T1000 (cell line): ENCODE measurements at regions not wholly inside any gene's neighbourhood (a gene's known extent, or its start where the extent isn't known, plus 50 kb on each side); places are given as distances from the start of the nearest gene placed in this dataset.
"Not testable (repeated sequence)": the region's sequence is repeated elsewhere in the genome, so short reads cannot be mapped to it uniquely, and the experiment has no call there.

Experiments
- DNase-seq: peaks from one replicate; lab custom pipeline; 2025; ENCODE audit warnings: mixed read lengths; lab: John Stamatoyannopoulos, UW

GRCh38 chr1:182227864-182228547, 163.6 kb downstream of the GLUL start:
- no peak for DNase-seq

DNA sequence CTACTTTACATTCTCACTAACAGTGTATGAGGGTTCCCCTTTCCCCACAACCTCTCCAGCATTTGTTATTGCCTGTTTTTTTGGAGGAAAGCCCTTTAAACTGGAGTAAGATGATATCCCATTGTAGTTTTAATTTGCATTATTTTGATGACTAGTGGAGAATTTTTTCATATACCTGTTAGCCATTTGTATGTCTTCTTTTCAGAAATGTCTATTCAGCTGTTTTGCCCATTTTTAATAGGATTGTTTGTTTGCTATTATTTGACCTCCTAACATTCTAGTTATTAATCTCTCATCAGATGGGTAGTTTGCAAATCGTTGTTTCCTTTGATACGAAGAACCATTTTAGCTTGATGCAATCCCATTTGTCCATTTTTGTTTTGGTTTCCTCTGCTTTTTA, 165.0 kb downstream of the GLUL start:
- DNase-seq, result no peak

DNA sequence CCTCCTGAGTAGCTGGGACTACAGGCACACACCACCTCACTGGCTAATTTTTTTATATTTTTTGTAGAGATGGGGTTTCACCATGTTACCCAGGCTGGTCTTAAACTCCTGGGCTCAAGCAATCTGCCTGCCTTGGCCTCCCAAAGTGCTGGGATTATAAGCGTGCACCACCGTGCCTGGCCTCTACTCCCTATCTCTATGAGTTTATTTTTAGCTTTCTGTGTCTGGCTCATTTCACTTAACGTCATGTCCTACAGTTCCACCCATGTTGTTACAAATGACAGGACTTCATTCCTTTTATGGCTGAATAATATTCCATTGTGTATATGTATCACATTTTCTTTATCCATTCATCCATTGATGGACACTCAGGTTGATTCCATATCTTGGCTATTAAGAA, 164.2 kb upstream of the ZNF648 start:
- DNase-seq, result not testable (repeated sequence)

DNA sequence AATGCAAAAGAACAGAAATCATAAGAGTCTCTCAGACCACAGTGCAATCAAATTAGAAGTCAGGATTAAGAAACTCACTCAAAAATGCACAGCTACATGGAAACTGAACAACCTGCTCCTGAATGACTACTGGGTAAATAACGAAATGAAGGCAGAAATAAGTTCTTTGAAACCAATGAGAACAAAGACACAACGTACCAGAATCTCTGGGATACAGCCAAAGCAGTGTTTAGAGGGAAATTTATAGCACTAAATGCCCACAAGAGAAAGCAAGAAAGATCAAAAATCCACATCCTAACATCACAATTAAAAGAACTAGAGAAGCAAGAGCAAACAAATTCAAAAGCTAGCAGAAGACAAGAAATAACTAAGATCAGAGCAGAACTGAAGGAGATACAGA, 160.5 kb upstream of the ZNF648 start:
- DNase-seq, result not testable (repeated sequence)

DNA sequence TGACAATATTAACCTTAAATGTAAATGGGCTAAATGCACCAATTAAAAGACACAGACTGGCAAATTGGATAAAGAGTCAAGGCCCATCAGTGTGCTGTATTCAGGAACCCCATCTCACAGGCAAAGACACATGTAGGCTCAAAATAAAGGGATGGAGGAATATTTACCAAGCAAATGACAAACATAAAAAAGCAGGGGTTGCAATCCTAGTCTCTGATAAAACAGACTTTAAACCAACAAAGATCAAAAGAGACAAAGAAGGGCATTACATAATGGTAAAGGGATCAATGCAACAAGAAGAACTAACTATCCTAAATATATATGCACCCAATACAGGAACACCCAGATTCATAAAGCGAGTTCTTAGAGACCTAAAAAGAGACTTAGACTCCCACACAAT, 159.9 kb upstream of the ZNF648 start:
- not testable (repeated sequence) for DNase-seq

DNA sequence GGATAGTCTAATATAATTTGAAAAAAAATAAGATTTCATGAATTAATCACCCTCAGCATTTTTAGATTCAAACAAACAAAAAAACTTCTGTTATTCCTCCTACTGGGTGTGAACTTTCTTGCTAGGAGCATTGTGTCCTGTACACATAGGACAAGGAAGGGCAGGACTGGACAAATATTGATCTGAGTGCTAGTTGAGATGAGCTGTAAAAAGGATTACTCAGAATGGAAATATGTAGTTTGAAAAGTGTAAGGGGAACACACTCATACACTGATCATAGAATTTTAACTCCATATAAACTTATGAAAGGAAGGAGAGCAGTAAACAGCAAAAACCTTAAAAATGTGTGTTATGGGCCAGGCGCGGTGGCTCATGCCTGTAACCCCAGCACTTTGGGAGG, 156.5 kb upstream of the ZNF648 start:
- no peak for DNase-seq

DNA sequence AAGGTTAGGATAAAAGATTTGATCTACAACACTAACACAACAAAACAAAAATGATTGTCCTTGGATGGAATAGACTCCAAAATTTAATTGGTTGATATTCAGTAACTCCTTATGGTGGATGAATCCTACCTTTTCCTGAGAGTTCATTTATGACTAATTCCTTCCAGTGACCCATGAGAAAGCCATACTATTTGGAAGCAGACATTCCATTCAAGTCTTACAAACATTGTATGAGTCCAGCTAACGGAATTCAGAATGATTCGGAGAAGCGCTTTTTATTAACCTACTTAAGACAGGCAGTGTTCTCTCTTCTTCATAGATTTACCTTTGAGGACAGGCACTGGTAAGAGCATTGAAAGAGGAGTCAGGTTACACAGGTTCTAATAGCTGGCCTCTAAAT, 155.6 kb upstream of the ZNF648 start:
- no peak for DNase-seq

DNA sequence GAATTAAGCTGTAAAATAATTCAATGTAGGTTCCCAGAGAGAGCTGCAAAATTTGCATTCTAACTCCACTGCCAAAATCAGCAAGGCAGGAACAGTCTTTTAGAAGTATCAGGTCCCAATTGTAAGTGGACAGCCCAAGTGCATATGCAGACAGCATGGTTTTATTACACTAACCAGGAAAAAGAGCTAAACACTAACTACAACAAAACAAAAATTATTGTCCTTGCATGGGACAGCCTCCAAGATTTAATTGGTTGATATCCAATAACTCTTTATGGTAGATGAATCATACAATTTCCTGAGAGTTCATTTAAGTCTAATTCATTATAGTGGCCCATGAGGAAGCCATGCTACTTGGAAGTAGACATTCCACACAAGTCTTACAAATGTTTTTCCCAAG, 154.3 kb upstream of the ZNF648 start:
- DNase-seq, result no peak

DNA sequence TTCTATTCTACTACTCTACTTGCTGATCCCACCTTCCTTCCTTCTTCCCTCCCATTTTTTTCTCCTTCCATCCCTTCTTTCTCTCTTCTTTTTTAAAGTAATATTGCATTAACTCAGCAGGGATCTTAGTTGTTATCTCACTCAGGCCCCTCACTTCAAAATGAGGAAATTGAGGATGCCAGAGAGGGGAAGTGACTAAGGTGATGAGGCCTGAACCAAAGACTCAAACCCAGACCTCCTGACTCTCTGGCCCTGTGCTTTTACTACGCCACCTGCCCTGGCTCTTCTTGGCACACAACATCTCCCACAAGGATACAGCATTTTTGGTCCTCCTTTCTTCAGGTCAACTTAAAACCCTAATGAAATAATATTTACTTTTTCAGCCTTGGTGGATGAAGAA, 151.7 kb upstream of the ZNF648 start:
- DNase-seq, result no peak

GRCh38 chr1:182211386-182211785, 149.9 kb upstream of the ZNF648 start:
- DNase-seq, result no peak

- no peak for DNase-seq
Measured at GRCh38 chr1:182210417-182210816, 148.9 kb upstream of the ZNF648 start.

DNA sequence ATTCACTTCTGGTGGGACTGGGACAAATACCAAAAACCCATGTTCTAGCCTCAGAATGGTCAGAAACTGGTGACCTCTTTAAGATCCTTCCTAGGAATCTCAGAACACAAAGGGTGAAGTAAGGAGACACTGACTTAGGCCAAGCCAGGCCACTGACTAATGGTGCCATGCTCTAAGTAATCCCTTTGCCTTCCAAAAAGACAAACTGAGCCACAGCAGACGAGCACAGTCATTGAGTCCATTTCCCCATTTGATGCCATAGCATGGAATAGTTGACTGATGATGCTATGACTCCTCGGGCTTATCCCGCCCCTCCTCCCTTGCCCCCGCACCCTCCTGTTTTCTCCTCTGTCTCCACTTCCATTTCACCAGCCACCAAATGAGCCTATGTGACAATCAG, 145.8 kb upstream of the ZNF648 start:
- no peak for DNase-seq

DNA sequence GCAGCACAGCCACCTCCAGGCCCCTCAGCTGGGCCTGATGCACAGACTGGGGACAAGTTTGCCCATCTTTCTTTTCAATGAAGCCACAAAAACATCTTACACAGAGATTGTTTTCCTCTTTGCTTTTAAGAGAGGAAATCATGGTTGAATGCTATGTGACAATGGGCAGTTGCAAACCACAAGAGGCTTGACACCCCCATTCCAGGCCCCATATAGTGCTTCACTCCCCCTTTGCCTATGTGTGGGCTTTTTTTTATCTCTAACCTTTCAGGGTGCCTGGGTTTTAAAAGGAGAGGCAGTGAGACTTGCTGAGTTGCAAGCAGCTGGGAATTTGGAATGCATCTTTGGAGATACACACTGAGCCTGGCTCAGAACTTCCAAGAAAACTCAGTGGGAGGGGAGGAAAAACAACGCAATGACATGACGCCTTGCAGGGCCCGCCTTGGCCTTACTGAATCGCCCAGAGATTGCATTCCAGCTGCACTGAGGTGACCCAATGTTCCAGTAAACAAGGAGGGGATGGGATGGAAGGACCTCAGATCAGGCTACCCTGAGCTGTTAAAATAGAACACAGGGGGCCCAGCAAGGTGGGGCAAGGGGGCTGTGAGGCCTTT, 145.2 kb upstream of the ZNF648 start:
- no peak for DNase-seq

DNA sequence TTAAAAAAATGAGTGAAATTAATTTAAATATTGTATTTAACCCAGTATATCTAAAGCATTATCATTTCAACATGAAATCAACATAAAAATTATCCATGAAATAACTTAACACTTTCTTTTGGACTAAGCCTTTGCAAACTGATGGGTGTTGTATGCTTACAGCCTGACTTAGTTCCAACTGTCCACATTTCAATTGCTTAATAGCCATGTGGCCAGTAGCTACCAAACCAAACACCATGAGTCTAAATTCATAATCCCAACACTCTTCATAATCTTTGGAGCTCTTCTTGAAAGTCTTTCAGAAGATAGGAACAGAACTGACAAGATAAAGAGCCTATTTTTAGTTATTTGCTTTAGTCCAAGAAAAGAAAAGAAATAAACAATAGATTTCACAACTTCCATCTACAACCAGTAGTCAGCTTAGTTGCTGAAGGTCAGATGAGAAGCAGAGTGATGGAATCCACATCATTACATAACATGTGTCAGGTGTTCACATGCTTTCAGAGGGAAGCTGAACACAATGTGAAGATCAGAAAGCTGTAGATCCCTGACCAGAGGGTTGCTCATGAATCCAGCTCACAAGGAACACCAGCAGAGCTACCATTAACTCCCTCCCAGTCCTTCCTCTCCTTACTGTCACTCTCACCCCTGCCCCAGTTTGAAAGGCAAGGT, 144.0 kb upstream of the ZNF648 start:
- DNase-seq, result no peak

GRCh38 chr1:182203191-182203875, 141.8 kb upstream of the ZNF648 start:
- DNase-seq, result no peak

GRCh38 chr1:182201490-182201889, 140.0 kb upstream of the ZNF648 start:
- DNase-seq, result not testable (repeated sequence)

- no peak for DNase-seq
Measured at GRCh38 chr1:182200025-182200812, 138.7 kb upstream of the ZNF648 start.

DNA sequence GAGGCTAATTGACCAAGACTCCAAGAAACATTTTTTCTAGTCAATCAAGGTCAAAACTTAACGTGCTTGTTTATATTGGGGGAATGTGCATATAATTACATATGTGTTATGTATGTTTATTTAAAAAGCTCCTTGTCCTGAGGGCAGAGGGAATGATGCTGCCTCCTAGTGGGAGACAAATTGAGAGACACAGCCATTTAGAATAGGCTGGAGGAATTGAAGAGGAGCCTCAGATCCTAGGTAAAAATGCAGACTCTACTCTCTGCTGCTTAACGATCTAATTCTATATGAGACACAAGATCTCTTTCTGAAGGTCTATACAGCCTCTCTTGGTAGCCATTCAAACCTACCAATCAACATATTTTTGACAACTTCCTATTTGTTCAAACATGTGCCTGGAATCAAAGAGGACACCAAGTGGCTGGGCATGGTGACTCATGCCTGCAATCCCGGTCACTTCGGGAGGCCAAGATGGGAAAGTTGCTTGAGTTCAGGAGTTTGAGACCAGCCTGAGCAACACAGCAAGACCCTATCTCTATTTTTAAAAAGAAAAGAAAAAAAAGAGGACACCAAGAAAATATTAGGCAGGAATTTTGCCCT, 136.6 kb upstream of the ZNF648 start:
- no peak for DNase-seq

- no peak for DNase-seq
Measured at GRCh38 chr1:182196897-182197870, 135.7 kb upstream of the ZNF648 start.

DNA sequence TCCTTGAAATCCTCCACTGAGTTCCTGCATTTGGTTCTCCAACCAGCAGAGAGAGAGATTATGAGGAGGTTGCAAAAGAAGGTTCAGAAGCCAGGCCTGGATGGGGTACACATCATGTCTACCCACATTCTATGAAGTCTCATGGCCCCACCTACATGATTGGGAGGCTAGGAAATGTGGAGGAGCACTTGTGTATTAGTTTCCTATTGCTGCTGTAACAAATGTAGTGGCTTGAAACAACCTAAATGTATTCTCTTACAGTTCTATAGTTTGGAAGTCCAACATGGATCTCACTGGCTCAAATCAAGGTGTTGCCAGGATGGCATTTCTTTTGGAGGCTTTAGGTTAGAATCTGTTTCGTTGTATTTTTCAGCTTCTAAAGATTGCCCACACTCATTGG, 134.2 kb upstream of the ZNF648 start:
- DNase-seq, result no peak
